ENCODE measurements at regions not wholly inside any gene's neighbourhood (a gene's known extent, or its start where the extent isn't known, plus 50 kb on each side); places are given as distances from the start of the nearest gene placed in this dataset.
"Not testable (repeated sequence)": the region's sequence is repeated elsewhere in the genome, so short reads cannot be mapped to it uniquely, and the experiment has no call there.

- not testable (repeated sequence) for TF ChIP-seq CTCF (IDR thresholded peaks at IDR 0.05; ENCODE audit: control extremely low read depth in 1 of 3, insufficient read depth in 1 of 3, low read depth in 1 of 3, low read length in 3 of 3); RAD21 (IDR thresholded peaks at IDR 0.05 in 1 of 2, conservative IDR thresholded peaks at IDR 0.05 in 1 of 2; ENCODE audit: low read depth in 2 of 2, low read length in 2 of 2); ATF2 (IDR thresholded peaks at IDR 0.05; ENCODE audit: low read length); POLR2A (IDR thresholded peaks at IDR 0.05; ENCODE audit: control extremely low read depth in 1 of 2, low read depth in 2 of 2, low read length in 2 of 2)
Measured at GRCh38 chr12:9515925-9516324, 91.8 kb downstream of the KLRB1 start.
